ENCODE measurements at regions not wholly inside any gene's neighbourhood (a gene's known extent, or its start where the extent isn't known, plus 50 kb on each side); places are given as distances from the start of the nearest gene placed in this dataset.
"Not testable (repeated sequence)": the region's sequence is repeated elsewhere in the genome, so short reads cannot be mapped to it uniquely, and the experiment has no call there.

- DNase-seq (ENCODE audit: low read depth in 4 of 4, low spot score in 1 of 4) = no peak
These were observed 554.6 kb upstream of the NCAM2 start for GRCh38 chr21:20443558-20444155.

- no peak for DNase-seq (ENCODE audit: low read depth in 4 of 4, low spot score in 1 of 4)
These were observed 552.2 kb upstream of the NCAM2 start for GRCh38 chr21:20445971-20446370.

- DNase-seq (ENCODE audit: low read depth in 4 of 4, low spot score in 1 of 4) = no peak
These were observed 547.2 kb upstream of the NCAM2 start for GRCh38 chr21:20451046-20451445.

- DNase-seq (ENCODE audit: low read depth in 4 of 4, low spot score in 1 of 4) = no peak
These were observed 545.3 kb upstream of the NCAM2 start for GRCh38 chr21:20452935-20453334.

GRCh38 chr21:20459838-20460237, 538.4 kb upstream of the NCAM2 start:
- no peak for DNase-seq (ENCODE audit: low read depth in 4 of 4, low spot score in 1 of 4)

GRCh38 chr21:20463362-20463761, 534.8 kb upstream of the NCAM2 start:
- no peak for DNase-seq (ENCODE audit: low read depth in 4 of 4, low spot score in 1 of 4)

GRCh38 chr21:20469361-20469760, 528.8 kb upstream of the NCAM2 start:
- DNase-seq (ENCODE audit: low read depth in 4 of 4, low spot score in 1 of 4) = no peak

- no peak for DNase-seq (ENCODE audit: low read depth in 4 of 4, low spot score in 1 of 4)
These were observed 511.9 kb upstream of the NCAM2 start for GRCh38 chr21:20486303-20486702.

- DNase-seq (ENCODE audit: low read depth in 4 of 4, low spot score in 1 of 4) = not testable (repeated sequence)
These were observed 495.3 kb upstream of the NCAM2 start for GRCh38 chr21:20502915-20503314.

GRCh38 chr21:20507783-20508182, 490.4 kb upstream of the NCAM2 start:
- DNase-seq (ENCODE audit: low read depth in 4 of 4, low spot score in 1 of 4) = no peak

- DNase-seq (ENCODE audit: low read depth in 4 of 4, low spot score in 1 of 4) = no peak
These were observed 486.9 kb upstream of the NCAM2 start for GRCh38 chr21:20511216-20511880.

GRCh38 chr21:20515446-20515845, 482.8 kb upstream of the NCAM2 start:
- no peak for DNase-seq (ENCODE audit: low read depth in 4 of 4, low spot score in 1 of 4)

GRCh38 chr21:20519076-20519475, 479.1 kb upstream of the NCAM2 start:
- no peak for DNase-seq (ENCODE audit: low read depth in 4 of 4, low spot score in 1 of 4)

- DNase-seq (ENCODE audit: low read depth in 4 of 4, low spot score in 1 of 4) = no peak
These were observed 475.6 kb upstream of the NCAM2 start for GRCh38 chr21:20522611-20523010.

GRCh38 chr21:20523191-20523590, 475.0 kb upstream of the NCAM2 start:
- no peak for DNase-seq (ENCODE audit: low read depth in 4 of 4, low spot score in 1 of 4)

GRCh38 chr21:20527731-20528460, 470.3 kb upstream of the NCAM2 start:
- no peak for DNase-seq (ENCODE audit: low read depth in 4 of 4, low spot score in 1 of 4)

GRCh38 chr21:20537130-20537529, 461.1 kb upstream of the NCAM2 start:
- no peak for DNase-seq (ENCODE audit: low read depth in 4 of 4, low spot score in 1 of 4)

- DNase-seq (ENCODE audit: low read depth in 4 of 4, low spot score in 1 of 4) = no peak
These were observed 460.1 kb upstream of the NCAM2 start for GRCh38 chr21:20538039-20538658.

- DNase-seq (ENCODE audit: low read depth in 4 of 4, low spot score in 1 of 4) = no peak
These were observed 452.8 kb upstream of the NCAM2 start for GRCh38 chr21:20545454-20545853.

GRCh38 chr21:20551939-20552338, 446.3 kb upstream of the NCAM2 start:
- DNase-seq (ENCODE audit: low read depth in 4 of 4, low spot score in 1 of 4) = no peak

GRCh38 chr21:20554785-20555184, 443.4 kb upstream of the NCAM2 start:
- no peak for DNase-seq (ENCODE audit: low read depth in 4 of 4, low spot score in 1 of 4)

- no peak for DNase-seq (ENCODE audit: low read depth in 4 of 4, low spot score in 1 of 4)
These were observed 427.4 kb upstream of the NCAM2 start for GRCh38 chr21:20570824-20571232.

All from stimulated activated CD4-positive, alpha-beta T cell treated with anti-CD3 and anti-CD28 coated beads, Interleukin-1b, Interleukin-23, amount 100 ng/mL, for 24 hours (primary cell).